CD4-positive, alpha-beta T cell (primary cell): ENCODE measurements at regions not wholly inside any gene's neighbourhood (a gene's known extent, or its start where the extent isn't known, plus 50 kb on each side); places are given as distances from the start of the nearest gene placed in this dataset.

Experiments used
- ATAC-seq: fragments of 200-7000 bp; cut with Tn5 transposase; one replicate; pipeline ENCODE4 v1.10.0; 2022; ENCODE audit warnings: mild to moderate bottlenecking; ENCODE audit not compliant: poor library complexity
- CTCF ChIA-PET: fragments of 350-600 bp; sonication (Branson Sonifier 250); formaldehyde crosslinking; loops from one replicate; lab custom pipeline; 2021; ENCODE audit warnings: antibody characterized with exemption, inconsistent platforms; lab: Charles Lee
- POLR2A ChIA-PET: fragments of 350-600 bp; sonication (Branson Sonifier 250); formaldehyde crosslinking; loops from one replicate; lab custom pipeline; 2021; ENCODE audit warnings: antibody characterized with exemption, inconsistent platforms; lab: Charles Lee
- DNase-seq, 14 experiments: peaks; one replicate each; pipeline ENCODE4 v3.0.0-alpha.2; 2013 to 2020; ENCODE audit warnings: mixed read lengths in 2 of 14
- H3K27ac ChIP-seq, 2 donors: one replicate each; pipeline versions ENCODE4 v1.5.1 to v1.7.0; 2013; ENCODE audit warnings: low read length in 2 of 2, low read depth in 1 of 2, mild to moderate bottlenecking in 1 of 2
- H3K27me3 ChIP-seq, 2 experiments: 1 replicate in 1 of 2; 2 replicates in 1 of 2; pipeline versions ENCODE4 v1.6.1 to v1.7.0; 2013; ENCODE audit warnings: low read length in 2 of 2, control low read depth in 1 of 2, mild to moderate bottlenecking in 1 of 2, moderate library complexity in 1 of 2; ENCODE audit not compliant: insufficient read depth in 2 of 2, control insufficient read depth in 1 of 2
- H3K36me3 ChIP-seq: one replicate; pipeline ENCODE4 v1.6.1; 2013; ENCODE audit warnings: low read length, control low read depth; ENCODE audit not compliant: insufficient read depth
- H3K4me1 ChIP-seq: one replicate; pipeline ENCODE4 v1.6.1; 2013; ENCODE audit warnings: low read length, control low read depth; ENCODE audit not compliant: insufficient read depth
- H3K4me3 ChIP-seq: one replicate; pipeline ENCODE4 v1.5.1; 2013; ENCODE audit warnings: mild to moderate bottlenecking, low read length, moderate library complexity
- H3K9me3 ChIP-seq, 2 experiments: 1 replicate in 1 of 2; 2 replicates in 1 of 2; pipeline versions ENCODE4 v1.6.1 to v1.7.0; 2013; ENCODE audit warnings: low read length in 2 of 2, mild to moderate bottlenecking in 2 of 2, control low read depth in 1 of 2, moderate library complexity in 1 of 2; ENCODE audit not compliant: control insufficient read depth in 1 of 2, insufficient read depth in 1 of 2
- H3K27ac Mint-ChIP-seq: one replicate; pipeline ENCODE4 v1.8.0; 2020; ENCODE audit warnings: mixed read lengths
- H3K27me3 Mint-ChIP-seq: one replicate; pipeline ENCODE4 v1.8.0; 2021; ENCODE audit warnings: mixed read lengths
- H3K36me3 Mint-ChIP-seq: one replicate; pipeline ENCODE4 v1.8.0; 2021; ENCODE audit warnings: low read depth, mixed read lengths
- H3K4me1 Mint-ChIP-seq: one replicate; pipeline ENCODE4 v1.8.0; 2021; ENCODE audit warnings: low read depth, mixed read lengths
- H3K4me3 Mint-ChIP-seq: one replicate; pipeline ENCODE4 v1.8.0; 2020; ENCODE audit warnings: mild to moderate bottlenecking, mixed read lengths
- H3K9me3 Mint-ChIP-seq: one replicate; pipeline ENCODE4 v1.8.0; 2020; ENCODE audit warnings: mixed read lengths
- intact Hi-C, 2 experiments: fragments of 100-400 bp; cut with DNase I in 1 of 2; cut with micrococcal nuclease in 1 of 2; formaldehyde crosslinking; loops; one replicate each; pipeline versions ENCODE4 v1.15.1 to v1.9.0; 2023 to 2025; cut with DNase I, micrococcal nuclease
- TF ChIP-seq, protein P1 (sequence below): fragments of 200-600 bp; IDR thresholded peaks from one replicate; pipeline ENCODE4 v1.8.0; 2022; ENCODE audit warnings: antibody characterized with exemption, mild to moderate bottlenecking

- DNase-seq (no peak), ATAC-seq (no peak)
- Histone ChIP-seq H3K27me3 (no peaks in the 10 kb centered on the region), H3K36me3 (no peaks in the 10 kb centered on the region), H3K4me1 (no peaks in the 10 kb centered on the region), H3K4me3 (no peak overlapping the region), H3K9me3 (peaks cover 0 to 3% of the 10 kb centered on the region in 2 experiments), H3K27ac (no peak overlapping the region)
- ChIA-PET POLR2A (no interaction called here), CTCF (no interaction called here)
- no peaks in the 10 kb centered on the region for H3K36me3 Mint-ChIP-seq
- no peaks in the 10 kb centered on the region for H3K9me3 Mint-ChIP-seq
- no peaks in the 10 kb centered on the region for H3K27me3 Mint-ChIP-seq
- TF ChIP-seq, protein P1, sequence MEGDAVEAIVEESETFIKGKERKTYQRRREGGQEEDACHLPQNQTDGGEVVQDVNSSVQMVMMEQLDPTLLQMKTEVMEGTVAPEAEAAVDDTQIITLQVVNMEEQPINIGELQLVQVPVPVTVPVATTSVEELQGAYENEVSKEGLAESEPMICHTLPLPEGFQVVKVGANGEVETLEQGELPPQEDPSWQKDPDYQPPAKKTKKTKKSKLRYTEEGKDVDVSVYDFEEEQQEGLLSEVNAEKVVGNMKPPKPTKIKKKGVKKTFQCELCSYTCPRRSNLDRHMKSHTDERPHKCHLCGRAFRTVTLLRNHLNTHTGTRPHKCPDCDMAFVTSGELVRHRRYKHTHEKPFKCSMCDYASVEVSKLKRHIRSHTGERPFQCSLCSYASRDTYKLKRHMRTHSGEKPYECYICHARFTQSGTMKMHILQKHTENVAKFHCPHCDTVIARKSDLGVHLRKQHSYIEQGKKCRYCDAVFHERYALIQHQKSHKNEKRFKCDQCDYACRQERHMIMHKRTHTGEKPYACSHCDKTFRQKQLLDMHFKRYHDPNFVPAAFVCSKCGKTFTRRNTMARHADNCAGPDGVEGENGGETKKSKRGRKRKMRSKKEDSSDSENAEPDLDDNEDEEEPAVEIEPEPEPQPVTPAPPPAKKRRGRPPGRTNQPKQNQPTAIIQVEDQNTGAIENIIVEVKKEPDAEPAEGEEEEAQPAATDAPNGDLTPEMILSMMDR: no peak
- H3K4me1 Mint-ChIP-seq: no peaks in the 10 kb centered on the region
- H3K4me3 Mint-ChIP-seq: no peak overlapping the region
- intact Hi-C loops: no loop called here
- no peak overlapping the region for H3K27ac Mint-ChIP-seq
Measured at GRCh38 chr18:73662421-73662820, 485.2 kb downstream of the FBXO15 start.

GRCh38 chr18:73660931-73661856 lies 486.4 kb downstream of the FBXO15 start:
- Histone ChIP-seq H3K27ac (no peak overlapping the region), H3K9me3 (peaks cover 0 to 3% of the 10 kb centered on the region in 2 experiments), H3K36me3 (no peaks in the 10 kb centered on the region), H3K4me1 (no peaks in the 10 kb centered on the region), H3K27me3 (no peaks in the 10 kb centered on the region), H3K4me3 (no peak overlapping the region)
- Mint-ChIP-seq H3K9me3 (no peaks in the 10 kb centered on the region), H3K27ac (no peak overlapping the region), H3K27me3 (no peaks in the 10 kb centered on the region), H3K4me1 (no peaks in the 10 kb centered on the region), H3K4me3 (no peak overlapping the region), H3K36me3 (no peaks in the 10 kb centered on the region)
- DNase-seq (no peak), ATAC-seq (no peak)
- ChIA-PET CTCF (no interaction called here), POLR2A (no interaction called here)
- TF ChIP-seq, protein P1: no peak
- intact Hi-C loops: no loop called here

DNA sequence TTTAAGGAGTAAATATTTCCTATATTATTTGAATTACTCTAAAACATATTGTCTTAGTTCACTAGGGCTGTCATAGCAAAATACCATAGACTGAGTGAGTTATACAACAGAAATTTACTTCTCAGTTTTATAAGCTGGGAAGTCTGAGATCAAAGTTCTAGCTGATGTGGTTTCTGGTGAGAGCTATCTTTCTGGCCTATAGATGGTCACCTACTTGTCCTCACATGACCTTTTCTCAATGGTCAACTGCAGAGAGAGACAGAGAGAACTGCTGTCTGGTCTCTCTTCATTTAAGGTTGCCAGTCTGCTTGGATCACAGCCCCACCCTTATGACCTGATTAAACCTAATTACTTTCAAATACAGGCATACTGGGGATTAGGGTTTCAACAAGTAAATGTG lies 490.9 kb downstream of the FBXO15 start:
- no peak overlapping the region for H3K27ac ChIP-seq
- ATAC-seq (no peak), DNase-seq (no peak)
- Mint-ChIP-seq H3K4me1 (no peaks in the 10 kb centered on the region), H3K36me3 (no peaks in the 10 kb centered on the region), H3K9me3 (no peaks in the 10 kb centered on the region), H3K27ac (no peak overlapping the region), H3K27me3 (no peaks in the 10 kb centered on the region), H3K4me3 (no peak overlapping the region)
- TF ChIP-seq, protein P1: no peak
- no peaks in the 10 kb centered on the region for H3K9me3 ChIP-seq
- intact Hi-C loops: no loop called here
- CTCF ChIA-PET: no interaction called here
- no peaks in the 10 kb centered on the region for H3K4me1 ChIP-seq
- no peaks in the 10 kb centered on the region for H3K36me3 ChIP-seq
- H3K27me3 ChIP-seq: no peaks in the 10 kb centered on the region
- POLR2A ChIA-PET: no interaction called here
- H3K4me3 ChIP-seq: no peak overlapping the region
